Keratinocyte (primary cell): ENCODE measurements at regions not wholly inside any gene's neighbourhood (a gene's known extent, or its start where the extent isn't known, plus 50 kb on each side); places are given as distances from the start of the nearest gene placed in this dataset.

Experiments
- DNase-seq: peaks from one replicate; pipeline ENCODE4 v3.0.0-alpha.2; 2011; ENCODE audit warnings: low read depth, missing footprints, low spot score
- FAIRE-seq: peaks from 2 replicates; lab custom pipeline; 2011; peaks lifted over from hg19 to GRCh38; lab: Jason Lieb, UNC
- H2AFZ ChIP-seq: 2 replicates; pipeline ENCODE4 v1.6.0; 2012; ENCODE audit warnings: low read length, control low read depth, inconsistent platforms; ENCODE audit not compliant: control insufficient read depth
- H3K27ac ChIP-seq: 2 replicates; pipeline ENCODE4 v1.5.1; 2011; ENCODE audit warnings: low read length; ENCODE audit not compliant: control insufficient read depth, insufficient read depth
- H3K27me3 ChIP-seq: 3 replicates; pipeline ENCODE4 v1.6.0; 2011; ENCODE audit warnings: low read length; ENCODE audit not compliant: control insufficient read depth, insufficient read depth; ENCODE audit errors: extremely low read depth
- H3K36me3 ChIP-seq, 2 experiments: 2 replicates in 1 of 2; 3 replicates in 1 of 2; pipeline ENCODE4 v1.5.1; 2011; ENCODE audit warnings: low read length in 2 of 2, mild to moderate bottlenecking in 1 of 2; ENCODE audit not compliant: control insufficient read depth in 2 of 2, insufficient read depth in 2 of 2; ENCODE audit errors: extremely low read depth in 1 of 2
- H3K4me1 ChIP-seq: 3 replicates; pipeline ENCODE4 v1.5.1; 2011; ENCODE audit warnings: low read length; ENCODE audit not compliant: control insufficient read depth, insufficient read depth; ENCODE audit errors: extremely low read depth
- H3K4me2 ChIP-seq: 3 replicates; pipeline ENCODE4 v1.6.0; 2011; ENCODE audit warnings: low read depth, low read length; ENCODE audit not compliant: control insufficient read depth, insufficient read depth; ENCODE audit errors: extremely low read depth
- H3K4me3 ChIP-seq, 3 experiments: fragments of 200-600 bp in 1 of 3; sonication (generic) in 1 of 3; 2 replicates in 2 of 3; 3 replicates in 1 of 3; pipeline ENCODE4 v1.5.1; 2011 to 2016; ENCODE audit warnings: low read length in 3 of 3, mild to moderate bottlenecking in 3 of 3, control low read depth in 2 of 3, inconsistent platforms in 1 of 3, low read depth in 1 of 3, mixed read lengths in 1 of 3, mixed run types in 1 of 3, moderate library complexity in 1 of 3; ENCODE audit not compliant: control insufficient read depth in 2 of 3, insufficient read depth in 2 of 3; ENCODE audit errors: extremely low read depth in 1 of 3
- H3K79me2 ChIP-seq: 2 replicates; pipeline ENCODE4 v1.6.0; 2012; ENCODE audit warnings: low read length; ENCODE audit not compliant: control insufficient read depth, insufficient read depth
- H3K9ac ChIP-seq: 3 replicates; pipeline ENCODE4 v1.6.0; 2011; ENCODE audit warnings: low read length; ENCODE audit not compliant: control insufficient read depth, insufficient read depth; ENCODE audit errors: extremely low read depth
- H3K9me1 ChIP-seq: 3 replicates; pipeline ENCODE4 v1.6.0; 2011; ENCODE audit warnings: low read length; ENCODE audit not compliant: control insufficient read depth, insufficient read depth; ENCODE audit errors: extremely low read depth
- H3K9me3 ChIP-seq: 2 replicates; pipeline ENCODE4 v1.5.1; 2012; ENCODE audit warnings: low read depth, low read length; ENCODE audit not compliant: control insufficient read depth
- H4K20me1 ChIP-seq: 3 replicates; pipeline ENCODE4 v1.6.0; 2011; ENCODE audit warnings: low read length; ENCODE audit not compliant: control insufficient read depth, insufficient read depth; ENCODE audit errors: extremely low read depth
- EZH2 ChIP-seq: IDR thresholded peaks from one replicate; pipeline ENCODE4 v1.6.1; 2012; ENCODE audit warnings: inconsistent platforms, mild to moderate bottlenecking, low read length, moderate library complexity
- dilution Hi-C: fragments of 300-500 bp; cut with MboI; formaldehyde crosslinking; loops from one replicate; pipeline ENCODE4 v1.7.0; 2020; ENCODE audit warnings: low sequenced_read_pairs; ENCODE audit not compliant: extremely low pct_ligation_motif_present
- TF ChIP-seq, protein P1 (sequence below), 3 experiments: IDR thresholded peaks in 1 of 3; conservative IDR thresholded peaks in 1 of 3; optimal IDR thresholded peaks in 1 of 3; 2 replicates in 2 of 3; 3 replicates in 1 of 3; pipeline versions ENCODE3 to v1.5.1; 2011; ENCODE audit warnings: low read length in 3 of 3, mild to moderate bottlenecking in 3 of 3, moderate library complexity in 2 of 3, control low read depth in 1 of 3, inconsistent platforms in 1 of 3; ENCODE audit not compliant: insufficient read depth in 2 of 3; ENCODE audit errors: extremely low read depth in 1 of 3

DNA sequence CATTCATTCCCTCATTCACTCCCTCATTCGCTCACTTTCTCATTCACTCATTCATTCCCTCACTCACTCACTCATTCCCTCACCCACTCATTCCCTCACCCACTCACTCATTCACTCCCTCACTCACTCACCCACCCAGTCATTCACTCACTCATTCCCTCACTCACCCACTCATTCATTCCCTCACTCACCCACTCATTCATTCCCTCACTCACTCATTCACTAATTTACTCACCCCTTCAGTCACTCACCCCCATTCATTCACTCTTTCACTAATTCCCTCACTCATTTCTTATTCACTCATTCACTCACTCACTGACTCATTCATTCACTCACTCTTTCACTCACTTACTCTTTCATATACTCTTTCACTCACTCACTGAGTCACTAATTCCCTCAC, 303.1 kb downstream of the C16orf95 start:
- no peaks in the 10 kb centered on the region for H4K20me1 ChIP-seq
- no peak overlapping the region for H3K4me3 ChIP-seq
- no peaks in the 10 kb centered on the region for H3K27me3 ChIP-seq
- no peaks in the 10 kb centered on the region for H3K9me1 ChIP-seq
- H3K79me2 ChIP-seq, result no peaks in the 10 kb centered on the region
- H3K27ac ChIP-seq, result no peak overlapping the region
- no peak overlapping the region for H3K4me2 ChIP-seq
- FAIRE-seq (no peak), DNase-seq (no peak)
- H3K36me3 ChIP-seq, result no peaks in the 10 kb centered on the region
- TF ChIP-seq EZH2, result no peak
- TF ChIP-seq, protein P1, sequence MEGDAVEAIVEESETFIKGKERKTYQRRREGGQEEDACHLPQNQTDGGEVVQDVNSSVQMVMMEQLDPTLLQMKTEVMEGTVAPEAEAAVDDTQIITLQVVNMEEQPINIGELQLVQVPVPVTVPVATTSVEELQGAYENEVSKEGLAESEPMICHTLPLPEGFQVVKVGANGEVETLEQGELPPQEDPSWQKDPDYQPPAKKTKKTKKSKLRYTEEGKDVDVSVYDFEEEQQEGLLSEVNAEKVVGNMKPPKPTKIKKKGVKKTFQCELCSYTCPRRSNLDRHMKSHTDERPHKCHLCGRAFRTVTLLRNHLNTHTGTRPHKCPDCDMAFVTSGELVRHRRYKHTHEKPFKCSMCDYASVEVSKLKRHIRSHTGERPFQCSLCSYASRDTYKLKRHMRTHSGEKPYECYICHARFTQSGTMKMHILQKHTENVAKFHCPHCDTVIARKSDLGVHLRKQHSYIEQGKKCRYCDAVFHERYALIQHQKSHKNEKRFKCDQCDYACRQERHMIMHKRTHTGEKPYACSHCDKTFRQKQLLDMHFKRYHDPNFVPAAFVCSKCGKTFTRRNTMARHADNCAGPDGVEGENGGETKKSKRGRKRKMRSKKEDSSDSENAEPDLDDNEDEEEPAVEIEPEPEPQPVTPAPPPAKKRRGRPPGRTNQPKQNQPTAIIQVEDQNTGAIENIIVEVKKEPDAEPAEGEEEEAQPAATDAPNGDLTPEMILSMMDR (optimal IDR thresholded peaks at IDR 0.05 in 1 of 3, IDR thresholded peaks at IDR 0.05 in 1 of 3, conservative IDR thresholded peaks at IDR 0.05 in 1 of 3; ENCODE audit: extremely low read depth in 1 of 3, insufficient read depth in 2 of 3, low read length in 3 of 3), result no peak
- no peaks in the 10 kb centered on the region for H3K9me3 ChIP-seq
- dilution Hi-C loops, result no loop called here
- H3K9ac ChIP-seq, result no peak overlapping the region
- no peak overlapping the region for H2AFZ ChIP-seq
- no peaks in the 10 kb centered on the region for H3K4me1 ChIP-seq

DNA sequence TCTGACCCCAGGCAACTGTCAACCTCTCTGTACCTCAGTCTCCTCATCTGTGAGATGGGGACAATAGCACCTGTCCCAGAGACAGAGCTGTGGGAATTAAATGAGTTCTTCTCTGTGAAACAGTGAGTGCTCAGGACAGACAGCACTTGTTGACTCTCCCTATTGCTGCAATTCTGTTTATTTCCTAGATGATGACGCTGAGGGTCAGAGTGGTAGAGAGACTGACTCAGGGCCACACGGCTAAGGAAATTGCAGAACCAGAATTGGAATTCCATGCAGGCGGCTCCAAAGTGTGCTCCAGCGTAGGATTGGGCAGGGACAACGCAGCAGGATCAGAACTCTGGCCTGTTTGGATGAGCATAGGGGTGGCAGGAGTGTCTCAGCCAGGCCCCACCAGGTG, 302.2 kb downstream of the C16orf95 start:
- Histone ChIP-seq H3K27ac (no peak overlapping the region), H4K20me1 (no peaks in the 10 kb centered on the region), H3K4me3 (no peak overlapping the region), H3K4me1 (no peaks in the 10 kb centered on the region), H3K79me2 (no peaks in the 10 kb centered on the region), H3K9me1 (no peaks in the 10 kb centered on the region), H3K9ac (no peak overlapping the region), H2AFZ (no peak overlapping the region), H3K9me3 (no peaks in the 10 kb centered on the region), H3K4me2 (no peak overlapping the region), H3K27me3 (no peaks in the 10 kb centered on the region), H3K36me3 (no peaks in the 10 kb centered on the region)
- TF ChIP-seq, protein P1 (optimal IDR thresholded peaks at IDR 0.05 in 1 of 3, IDR thresholded peaks at IDR 0.05 in 1 of 3, conservative IDR thresholded peaks at IDR 0.05 in 1 of 3; ENCODE audit: extremely low read depth in 1 of 3, insufficient read depth in 2 of 3, low read length in 3 of 3), result no peak
- TF ChIP-seq EZH2, result no peak
- FAIRE-seq, result no peak
- DNase-seq, result no peak
- dilution Hi-C loops, result no loop called here
